Endothelial cell of umbilical vein (primary cell): ENCODE measurements at regions not wholly inside any gene's neighbourhood (a gene's known extent, or its start where the extent isn't known, plus 50 kb on each side); places are given as distances from the start of the nearest gene placed in this dataset.

ENCODE experiments used
- BruUV-seq: library from RNA; stranded (reverse); fragments of 400-500 nt; replicated peaks from 2 replicates; lab custom pipeline; 2021; lab: Mats Ljungman, UMichigan
- CTCF ChIA-PET: fragments of 300-600, 350-600 bp; sonication (Branson Sonifier 250); formaldehyde crosslinking; loops from one replicate; lab custom pipeline; 2021; ENCODE audit warnings: antibody characterized with exemption, inconsistent platforms; lab: Charles Lee
- POLR2A ChIA-PET: fragments of 300-600, 350-600 bp; sonication (Branson Sonifier 250); formaldehyde crosslinking; loops from one replicate; lab custom pipeline; 2021; ENCODE audit warnings: antibody characterized with exemption, inconsistent platforms; lab: Charles Lee
- DNase-seq: peaks from one replicate; pipeline ENCODE4 v3.0.0-alpha.2; 2011; ENCODE audit warnings: low read depth, low spot score
- FAIRE-seq: peaks from 2 replicates; lab custom pipeline; 2011; peaks lifted over from hg19 to GRCh38; lab: Jason Lieb, UNC
- H2AFZ ChIP-seq: 2 replicates; pipeline ENCODE4 v1.6.0; 2012; ENCODE audit warnings: low read depth, low read length, control low read depth, inconsistent platforms
- H3K27ac ChIP-seq: 2 replicates; pipeline ENCODE4 v1.5.1; 2011; ENCODE audit warnings: low read depth, mild to moderate bottlenecking, control low read depth, low read length, moderate library complexity; ENCODE audit not compliant: insufficient read depth
- H3K27me3 ChIP-seq, 2 experiments: 2 replicates each; pipeline versions ENCODE4 v1.6.0 to v1.6.1; 2011; ENCODE audit warnings: low read length in 2 of 2, mixed read lengths in 1 of 2; ENCODE audit not compliant: control insufficient read depth in 2 of 2, insufficient read depth in 2 of 2
- H3K36me3 ChIP-seq, 2 experiments: 2 replicates in 1 of 2; 3 replicates in 1 of 2; pipeline ENCODE4 v1.5.1; 2011; ENCODE audit warnings: low read length in 2 of 2, mild to moderate bottlenecking in 1 of 2, moderate library complexity in 1 of 2; ENCODE audit not compliant: control insufficient read depth in 2 of 2, insufficient read depth in 2 of 2; ENCODE audit errors: extremely low read depth in 1 of 2
- H3K4me1 ChIP-seq: 3 replicates; pipeline ENCODE4 v1.5.1; 2011; ENCODE audit warnings: mild to moderate bottlenecking, low read length; ENCODE audit not compliant: control insufficient read depth, insufficient read depth; ENCODE audit errors: extremely low read depth
- H3K4me2 ChIP-seq: 2 replicates; pipeline ENCODE4 v1.6.1; 2011; ENCODE audit warnings: low read length, control low read depth, mixed read lengths; ENCODE audit not compliant: insufficient read depth
- H3K4me3 ChIP-seq, 3 experiments: fragments of 200-600 bp in 1 of 3; sonication (generic), shearing (Covaris generic) in 1 of 3; replicated peaks in 1 of 3; 2 replicates each; pipeline ENCODE4 v1.5.1; 2011 to 2016; ENCODE audit warnings: control low read depth in 3 of 3, low read length in 3 of 3, mild to moderate bottlenecking in 2 of 3, inconsistent platforms in 1 of 3, low read depth in 1 of 3, moderate library complexity in 1 of 3; ENCODE audit not compliant: insufficient read depth in 1 of 3
- H3K79me2 ChIP-seq: 2 replicates; pipeline ENCODE4 v1.6.0; 2012; ENCODE audit warnings: low read length, inconsistent platforms; ENCODE audit not compliant: control insufficient read depth, insufficient read depth
- H3K9ac ChIP-seq: replicated peaks from 2 replicates; pipeline ENCODE3; 2011; ENCODE audit warnings: low read length, control low read depth; ENCODE audit not compliant: insufficient read depth; ENCODE audit errors: extremely low read depth
- H3K9me1 ChIP-seq: replicated peaks from 3 replicates; pipeline ENCODE4 v1.6.0; 2011; ENCODE audit warnings: mild to moderate bottlenecking, low read length; ENCODE audit not compliant: control insufficient read depth, insufficient read depth; ENCODE audit errors: extremely low read depth
- H3K9me3 ChIP-seq: replicated peaks from 2 replicates; pipeline ENCODE4 v1.5.1; 2012; ENCODE audit warnings: low read length, inconsistent platforms; ENCODE audit not compliant: control insufficient read depth, insufficient read depth
- H4K20me1 ChIP-seq: replicated peaks from 2 replicates; pipeline ENCODE3; 2011; ENCODE audit warnings: mild to moderate bottlenecking, low read length; ENCODE audit not compliant: control insufficient read depth, insufficient read depth; ENCODE audit errors: extremely low read depth
- EZH2 ChIP-seq: IDR thresholded peaks from 2 replicates; pipeline ENCODE4 v1.6.1; 2012; ENCODE audit warnings: borderline replicate concordance, low read depth, mild to moderate bottlenecking, moderate library complexity, low read length, inconsistent platforms; ENCODE audit not compliant: severe bottlenecking
- FOS ChIP-seq: IDR thresholded peaks from 2 replicates; pipeline ENCODE4 v1.6.1; 2011; ENCODE audit warnings: mild to moderate bottlenecking, low read length, moderate library complexity, borderline replicate concordance; ENCODE audit not compliant: insufficient read depth
- JUN ChIP-seq: IDR thresholded peaks from 2 replicates; pipeline ENCODE4 v1.6.1; 2011; ENCODE audit warnings: borderline replicate concordance, low read depth; ENCODE audit not compliant: insufficient read length, insufficient read depth
- MAX ChIP-seq: IDR thresholded peaks from 2 replicates; pipeline ENCODE4 v1.6.1; 2011; ENCODE audit not compliant: insufficient read depth, insufficient read length
- MYC ChIP-seq: IDR thresholded peaks from one replicate; pipeline ENCODE4 v1.6.1; 2011; ENCODE audit warnings: mild to moderate bottlenecking, low read depth, low read length
- POLR2A ChIP-seq: IDR thresholded peaks from 2 replicates; pipeline ENCODE4 v1.6.1; 2012; ENCODE audit warnings: low read depth, mild to moderate bottlenecking, control low read depth, low read length
- POLR2AphosphoS5 ChIP-seq: IDR thresholded peaks from 2 replicates; pipeline ENCODE4 v1.6.1; 2012; ENCODE audit warnings: low read depth, mild to moderate bottlenecking, control low read depth, low read length, moderate library complexity; ENCODE audit not compliant: insufficient read depth
- dilution Hi-C: fragments of 300-500 bp; cut with MboI; formaldehyde crosslinking; loops from one replicate; pipeline ENCODE4 v1.15.0; 2019; ENCODE audit warnings: low sequenced_read_pairs; ENCODE audit not compliant: extremely low pct_ligation_motif_present
- intact Hi-C: fragments of 100-400 bp; cut with micrococcal nuclease; formaldehyde crosslinking; loops from one replicate; pipeline ENCODE4 v1.10.0; 2022
- TF ChIP-seq, protein P1 (sequence below), 2 donors: IDR thresholded peaks; 1 replicate in 1 of 2; 2 replicates in 1 of 2; pipeline ENCODE4 v1.5.1; 2011; ENCODE audit warnings: low read length in 2 of 2, mild to moderate bottlenecking in 2 of 2, moderate library complexity in 2 of 2, control low read depth in 1 of 2, inconsistent platforms in 1 of 2, low read depth in 1 of 2; ENCODE audit not compliant: insufficient read depth in 1 of 2; ENCODE audit errors: extremely low read depth in 1 of 2

GRCh38 chr18:43414006-43414405 lies 136.7 kb upstream of the SYT4 start:
- no peak overlapping the region for H3K4me3 ChIP-seq
- H3K9ac ChIP-seq: no peak overlapping the region
- TF ChIP-seq POLR2A (no peak), FOS (no peak), EZH2 (no peak), JUN (no peak), MYC (no peak), POLR2AphosphoS5 (no peak), MAX (no peak)
- TF ChIP-seq, protein P1, sequence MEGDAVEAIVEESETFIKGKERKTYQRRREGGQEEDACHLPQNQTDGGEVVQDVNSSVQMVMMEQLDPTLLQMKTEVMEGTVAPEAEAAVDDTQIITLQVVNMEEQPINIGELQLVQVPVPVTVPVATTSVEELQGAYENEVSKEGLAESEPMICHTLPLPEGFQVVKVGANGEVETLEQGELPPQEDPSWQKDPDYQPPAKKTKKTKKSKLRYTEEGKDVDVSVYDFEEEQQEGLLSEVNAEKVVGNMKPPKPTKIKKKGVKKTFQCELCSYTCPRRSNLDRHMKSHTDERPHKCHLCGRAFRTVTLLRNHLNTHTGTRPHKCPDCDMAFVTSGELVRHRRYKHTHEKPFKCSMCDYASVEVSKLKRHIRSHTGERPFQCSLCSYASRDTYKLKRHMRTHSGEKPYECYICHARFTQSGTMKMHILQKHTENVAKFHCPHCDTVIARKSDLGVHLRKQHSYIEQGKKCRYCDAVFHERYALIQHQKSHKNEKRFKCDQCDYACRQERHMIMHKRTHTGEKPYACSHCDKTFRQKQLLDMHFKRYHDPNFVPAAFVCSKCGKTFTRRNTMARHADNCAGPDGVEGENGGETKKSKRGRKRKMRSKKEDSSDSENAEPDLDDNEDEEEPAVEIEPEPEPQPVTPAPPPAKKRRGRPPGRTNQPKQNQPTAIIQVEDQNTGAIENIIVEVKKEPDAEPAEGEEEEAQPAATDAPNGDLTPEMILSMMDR (IDR thresholded peaks at IDR 0.05; ENCODE audit: extremely low read depth in 1 of 2, insufficient read depth in 1 of 2, low read depth in 1 of 2, low read length in 2 of 2): no peak
- no peak for DNase-seq
- ChIA-PET CTCF (no interaction called here), POLR2A (no interaction called here)
- BruUV-seq: no TSS peak
- no peaks in the 10 kb centered on the region for H3K79me2 ChIP-seq
- no peaks in the 10 kb centered on the region for H3K4me1 ChIP-seq
- H3K9me3 ChIP-seq: no peaks in the 10 kb centered on the region
- no peaks in the 10 kb centered on the region for H3K36me3 ChIP-seq
- H3K4me2 ChIP-seq: no peak overlapping the region
- H3K27ac ChIP-seq: no peak overlapping the region
- FAIRE-seq: no peak
- no peaks in the 10 kb centered on the region for H3K9me1 ChIP-seq
- dilution Hi-C loops (no loop called here), intact Hi-C loops (no loop called here)
- no peak overlapping the region for H2AFZ ChIP-seq
- no peaks in the 10 kb centered on the region for H4K20me1 ChIP-seq
- no peaks in the 10 kb centered on the region for H3K27me3 ChIP-seq
